HepG2 (cell line): ENCODE measurements at regions not wholly inside any gene's neighbourhood (a gene's known extent, or its start where the extent isn't known, plus 50 kb on each side); places are given as distances from the start of the nearest gene placed in this dataset.

Source experiments
- ATAC-seq: fragments of 200-7000 bp; cut with Tn5 transposase; 3 replicates; pipeline ENCODE4 v1.9.1; 2020; ENCODE audit warnings: mild to moderate bottlenecking, moderate library complexity
- BruUV-seq: library from RNA; stranded (reverse); fragments of 400-500 nt; replicated peaks from 2 replicates; lab custom pipeline; 2021; lab: Mats Ljungman, UMichigan
- CTCF ChIA-PET: fragments of 300-600 bp; formaldehyde crosslinking; extraction: SDS; loops from one replicate; lab custom pipeline; 2021; ENCODE audit warnings: low total read pairs, inconsistent platforms, low intra/inter-chr PET ratio; lab: Yijun Ruan, JAX
- POLR2A ChIA-PET: fragments of 350-600 bp; sonication (Branson Sonifier 250); formaldehyde crosslinking; loops from one replicate; lab custom pipeline; 2020; ENCODE audit warnings: antibody characterized with exemption, inconsistent platforms; lab: Yijun Ruan, JAX
- DNase-seq: peaks from one replicate; pipeline ENCODE4 v3.0.0-alpha.2; 2015; ENCODE audit warnings: low spot score
- FAIRE-seq: peaks from 3 replicates; lab custom pipeline; 2011; peaks lifted over from hg19 to GRCh38; lab: Jason Lieb, UNC
- H2AFZ ChIP-seq: one replicate; pipeline ENCODE4 v1.6.1; 2011; ENCODE audit warnings: low read length, inconsistent platforms
- H3K27ac ChIP-seq: fragments of 300-600 bp; 3 replicates; pipeline ENCODE4 v1.8.0; 2011; ENCODE audit warnings: mixed run types, mild to moderate bottlenecking, mixed read lengths, low read length, inconsistent platforms; ENCODE audit not compliant: insufficient read depth; ENCODE audit errors: extremely low read length
- H3K27me3 ChIP-seq, 2 experiments: fragments of 200-600 bp in 1 of 2; 2 replicates in 1 of 2; 3 replicates in 1 of 2; pipeline versions ENCODE4 v1.6.0 to v1.8.0; 2011; ENCODE audit warnings: low read length in 2 of 2, mild to moderate bottlenecking in 2 of 2, moderate library complexity in 2 of 2, inconsistent platforms in 1 of 2; ENCODE audit not compliant: insufficient read depth in 2 of 2, control insufficient read depth in 1 of 2
- H3K36me3 ChIP-seq, 2 experiments: fragments of 200-600 bp in 1 of 2; replicated peaks in 1 of 2; 2 replicates in 1 of 2; 3 replicates in 1 of 2; pipeline versions ENCODE4 v1.5.1 to v1.8.0; 2011; ENCODE audit warnings: low read length in 2 of 2, inconsistent platforms in 1 of 2; ENCODE audit not compliant: insufficient read depth in 2 of 2, control insufficient read depth in 1 of 2
- H3K4me1 ChIP-seq: 2 replicates; pipeline ENCODE4 v1.5.1; 2012; ENCODE audit warnings: low read length, inconsistent platforms; ENCODE audit not compliant: insufficient read depth
- H3K4me2 ChIP-seq: 2 replicates; pipeline ENCODE4 v1.6.0; 2011; ENCODE audit warnings: low read depth, low read length, inconsistent platforms
- H3K4me3 ChIP-seq, 3 experiments: fragments of 200-600 bp in 1 of 3; sonication (generic), shearing (Covaris generic) in 1 of 3; replicated peaks in 1 of 3; 2 replicates each; pipeline ENCODE4 v1.5.1; 2011 to 2016; ENCODE audit warnings: low read length in 3 of 3, inconsistent platforms in 2 of 3, low read depth in 2 of 3, mild to moderate bottlenecking in 2 of 3, control low read depth in 1 of 3, mixed read lengths in 1 of 3; ENCODE audit not compliant: insufficient read depth in 1 of 3
- H3K79me2 ChIP-seq: one replicate; pipeline ENCODE4 v1.6.1; 2011; ENCODE audit warnings: low read length, inconsistent platforms; ENCODE audit not compliant: insufficient read depth
- H3K9ac ChIP-seq: 2 replicates; pipeline ENCODE4 v1.6.0; 2011; ENCODE audit warnings: mild to moderate bottlenecking, low read depth, low read length, inconsistent platforms; ENCODE audit not compliant: insufficient read depth
- H3K9me3 ChIP-seq: 2 replicates; pipeline ENCODE4 v1.5.1; 2012; ENCODE audit warnings: mild to moderate bottlenecking, low read length
- H4K20me1 ChIP-seq: 2 replicates; pipeline ENCODE4 v1.6.0; 2011; ENCODE audit warnings: inconsistent platforms, mild to moderate bottlenecking, low read length, moderate library complexity; ENCODE audit not compliant: insufficient read depth
- MNT ChIP-seq: fragments of 450-650 bp; IDR thresholded peaks from 2 replicates; pipeline ENCODE4 v1.6.1; 2016
- REPIN1 ChIP-seq: sonication (generic); formaldehyde crosslinking; IDR thresholded peaks from 2 replicates; pipeline ENCODE4 v1.8.0; 2022; ENCODE audit warnings: missing genetic modification reagents, low read depth, mild to moderate bottlenecking, borderline replicate concordance
- ZHX2 ChIP-seq, 2 experiments: sonication (generic) in 1 of 2; formaldehyde crosslinking in 1 of 2; IDR thresholded peaks; 2 replicates each; pipeline versions ENCODE4 v1.6.1 to v1.9.0; 2014 to 2022; ENCODE audit warnings: antibody characterized with exemption in 1 of 2, borderline replicate concordance in 1 of 2, inconsistent platforms in 1 of 2, low read depth in 1 of 2, missing genetic modification reagents in 1 of 2
- ZNF605 ChIP-seq: sonication (generic); formaldehyde crosslinking; IDR thresholded peaks from 2 replicates; pipeline ENCODE4 v1.8.0; 2022; ENCODE audit warnings: mild to moderate bottlenecking, missing genetic modification reagents
- ZNF775 ChIP-seq: sonication (generic); formaldehyde crosslinking; IDR thresholded peaks from 2 replicates; pipeline ENCODE4 v1.4.0; 2020; ENCODE audit warnings: missing genetic modification reagents, mild to moderate bottlenecking, moderate library complexity, borderline replicate concordance
- WGBS: methylation state at CpG from one replicate; pipeline ENCODE4 v1.1.6; 2017; ENCODE audit warnings: low lambda C conversion rate; 5-methylcytosine and 5-hydroxymethylcytosine counted together
- in situ Hi-C: cut with HindIII; loops from 2 replicates; pipeline ENCODE4 v1.10.0; 2017; ENCODE audit warnings: low pct_unique_long_range_greater_than_20kb; ENCODE audit not compliant: extremely low pct_ligation_motif_present
- intact Hi-C: fragments of 100-400 bp; cut with micrococcal nuclease; formaldehyde crosslinking; loops from one replicate; pipeline ENCODE4 v1.10.0; 2022; ENCODE audit not compliant: unreplicated experiment

DNA sequence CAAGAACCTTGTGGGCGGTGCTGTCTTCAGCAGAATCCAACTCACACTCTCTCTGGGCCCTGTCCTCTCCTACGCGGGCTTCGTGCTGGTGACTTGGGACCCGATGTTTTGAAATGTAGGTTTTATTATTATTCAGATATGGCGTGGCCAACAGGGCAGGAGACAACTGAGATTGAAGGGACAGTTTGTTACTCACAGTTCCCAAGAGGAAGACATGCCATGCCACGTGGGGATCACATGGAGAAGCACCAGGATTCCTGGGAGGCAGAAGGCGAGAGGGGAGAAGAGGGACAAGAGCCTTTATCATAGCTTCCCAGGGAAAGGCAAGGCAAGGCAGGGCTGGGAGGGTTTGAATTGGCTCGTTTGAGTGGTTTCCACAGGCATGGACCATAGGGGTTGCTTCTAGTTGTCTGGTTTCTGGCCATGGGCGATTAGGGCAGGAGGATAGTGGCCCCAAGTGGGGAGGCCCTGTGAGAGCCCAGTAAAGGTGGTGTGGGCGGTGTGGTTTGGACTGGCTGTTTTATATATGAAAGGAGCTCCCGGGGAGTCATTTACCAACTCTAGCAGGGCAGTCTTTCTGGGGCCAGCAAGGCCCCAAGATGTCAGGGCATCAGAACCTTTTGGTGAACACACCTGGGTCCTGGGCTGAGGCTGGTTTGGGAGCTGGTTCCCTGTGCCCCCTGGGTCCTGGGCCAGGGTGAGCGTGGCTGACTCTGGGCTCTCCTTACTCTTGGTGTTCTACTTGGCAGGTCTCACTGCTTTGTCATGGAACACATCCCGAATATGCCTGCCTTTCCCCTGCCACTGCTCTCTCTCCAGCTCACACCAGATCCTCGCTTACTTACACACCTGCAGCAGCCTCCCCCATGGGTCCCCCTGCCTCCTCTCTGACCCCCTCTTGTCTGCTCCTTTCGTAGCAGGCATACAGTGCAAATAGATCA is 94.0 kb upstream of the ZNF536 start:
- H3K36me3 ChIP-seq, result no peaks in the 10 kb centered on the region
- FAIRE-seq (no peak), ATAC-seq (no peak), DNase-seq (no peak)
- no peak for TF ChIP-seq REPIN1
- no peak for TF ChIP-seq ZNF775 (CRISPR knock-in tag)
- no peak for TF ChIP-seq ZNF605 (CRISPR knock-in tag)
- TF ChIP-seq MNT, result peak; percentile 56
- TF ChIP-seq ZHX2 (IDR thresholded peaks at IDR 0.05; ENCODE audit: low read depth), result no peak
- TF ChIP-seq ZHX2 (CRISPR knock-in tag; IDR thresholded peaks at IDR 0.05; ENCODE audit: borderline replicate concordance), result no peak
- no TSS peak for BruUV-seq
- intact Hi-C loops (no loop called here), in situ Hi-C loops (no loop called here)
- peaks cover 2 to 17% of the 10 kb centered on the region in 2 experiments; a peak in 2 of 5 replicates for H3K27me3 ChIP-seq
- no peak overlapping the region for H2AFZ ChIP-seq
- H4K20me1 ChIP-seq, result no peaks in the 10 kb centered on the region
- no peaks in the 10 kb centered on the region for H3K79me2 ChIP-seq
- H3K9me3 ChIP-seq, result no peaks in the 10 kb centered on the region; the same call in 1 of the 2 replicates
- H3K4me2 ChIP-seq, result no peak overlapping the region
- CTCF ChIA-PET, result no interaction called here
- no peak overlapping the region for H3K27ac ChIP-seq
- no peaks in the 10 kb centered on the region for H3K4me1 ChIP-seq
- no peak overlapping the region for H3K9ac ChIP-seq
- no peak overlapping the region for H3K4me3 ChIP-seq
- POLR2A ChIA-PET, result no interaction called here
- WGBS, result 11% methylated on average over 12 of the region's 16 CpGs
